Mesenchymal stem cell (in vitro differentiated cells and primary cell): ENCODE measurements at regions not wholly inside any gene's neighbourhood (a gene's known extent, or its start where the extent isn't known, plus 50 kb on each side); places are given as distances from the start of the nearest gene placed in this dataset.
"Not testable (repeated sequence)": the region's sequence is repeated elsewhere in the genome, so short reads cannot be mapped to it uniquely, and the experiment has no call there.

Experiments
- DNase-seq: peaks from one replicate; pipeline ENCODE4 v3.0.0-alpha.2; 2013
- H2AFZ ChIP-seq: one replicate; pipeline ENCODE4 v1.6.1; 2013; ENCODE audit warnings: low read depth, mild to moderate bottlenecking, control low read depth, inconsistent platforms, low read length, moderate library complexity
- H2AK5ac ChIP-seq: 2 replicates; pipeline ENCODE4 v1.6.1; 2013; ENCODE audit warnings: low read length, moderate library complexity, mild to moderate bottlenecking, inconsistent platforms; ENCODE audit not compliant: severe bottlenecking
- H2BK120ac ChIP-seq: one replicate; pipeline ENCODE4 v1.6.1; 2013; ENCODE audit warnings: low read depth, mild to moderate bottlenecking, inconsistent platforms, low read length, moderate library complexity
- H2BK12ac ChIP-seq, 2 experiments: one replicate each; pipeline ENCODE4 v1.6.1; 2013; ENCODE audit warnings: inconsistent platforms in 2 of 2, low read length in 2 of 2, mild to moderate bottlenecking in 2 of 2, moderate library complexity in 2 of 2, control low read depth in 1 of 2
- H2BK15ac ChIP-seq: one replicate; pipeline ENCODE4 v1.6.1; 2013; ENCODE audit warnings: mild to moderate bottlenecking, low read depth, inconsistent platforms; ENCODE audit not compliant: poor library complexity, severe bottlenecking
- H2BK5ac ChIP-seq: 2 replicates; pipeline ENCODE4 v1.6.1; 2013; ENCODE audit warnings: low read depth, mild to moderate bottlenecking, low read length, control low read depth, inconsistent platforms; ENCODE audit not compliant: poor library complexity, severe bottlenecking
- H3K14ac ChIP-seq, 2 experiments: one replicate each; pipeline ENCODE4 v1.6.1; 2013; ENCODE audit warnings: inconsistent platforms in 2 of 2, low read length in 2 of 2, control low read depth in 1 of 2, mild to moderate bottlenecking in 1 of 2, moderate library complexity in 1 of 2
- H3K18ac ChIP-seq, 2 experiments: one replicate each; pipeline ENCODE4 v1.6.1; 2013; ENCODE audit warnings: inconsistent platforms in 2 of 2, low read length in 2 of 2, control low read depth in 1 of 2, low read depth in 1 of 2, mild to moderate bottlenecking in 1 of 2
- H3K23ac ChIP-seq, 2 experiments: one replicate each; pipeline ENCODE4 v1.6.1; 2013; ENCODE audit warnings: inconsistent platforms in 2 of 2, low read length in 2 of 2, mild to moderate bottlenecking in 2 of 2, moderate library complexity in 2 of 2, control low read depth in 1 of 2
- H3K27ac ChIP-seq: 2 replicates; pipeline ENCODE4 v1.5.1; 2013; ENCODE audit warnings: mild to moderate bottlenecking, moderate library complexity, low read length, control low read depth, inconsistent platforms; ENCODE audit not compliant: poor library complexity, severe bottlenecking
- H3K27me3 ChIP-seq, 2 experiments: 2 replicates each; pipeline versions ENCODE4 v1.6.1 to v1.7.0; 2013; ENCODE audit warnings: low read length in 2 of 2, mild to moderate bottlenecking in 2 of 2, moderate library complexity in 2 of 2, control low read depth in 1 of 2, inconsistent platforms in 1 of 2; ENCODE audit not compliant: control insufficient read depth in 1 of 2, insufficient read depth in 1 of 2
- H3K36me3 ChIP-seq, 2 experiments: 2 replicates each; pipeline versions ENCODE4 v1.6.1 to v1.7.0; 2013; ENCODE audit warnings: low read length in 2 of 2, control low read depth in 1 of 2, inconsistent platforms in 1 of 2, low read depth in 1 of 2, mild to moderate bottlenecking in 1 of 2; ENCODE audit not compliant: insufficient read depth in 2 of 2, control insufficient read depth in 1 of 2
- H3K4ac ChIP-seq, 2 experiments: one replicate each; pipeline ENCODE4 v1.6.1; 2013; ENCODE audit warnings: inconsistent platforms in 2 of 2, low read length in 2 of 2, mild to moderate bottlenecking in 2 of 2, moderate library complexity in 2 of 2, control low read depth in 1 of 2, low read depth in 1 of 2
- H3K4me1 ChIP-seq: 2 replicates; pipeline ENCODE4 v1.6.1; 2013; ENCODE audit warnings: low read depth, low read length, control low read depth; ENCODE audit not compliant: control insufficient read depth, insufficient read depth
- H3K4me2 ChIP-seq: 2 replicates; pipeline ENCODE4 v1.6.1; 2013; ENCODE audit warnings: low read length, mild to moderate bottlenecking, inconsistent platforms; ENCODE audit not compliant: poor library complexity, severe bottlenecking
- H3K4me3 ChIP-seq, 2 experiments: 2 replicates each; pipeline versions ENCODE4 v1.5.1 to v1.7.0; 2013; ENCODE audit warnings: low read length in 2 of 2, mild to moderate bottlenecking in 2 of 2, control low read depth in 1 of 2, low read depth in 1 of 2; ENCODE audit not compliant: insufficient read depth in 1 of 2
- H3K79me1 ChIP-seq: replicated peaks from 2 replicates; pipeline ENCODE4 v1.6.1; 2013; ENCODE audit warnings: mild to moderate bottlenecking, control low read depth, low read length, inconsistent platforms; ENCODE audit not compliant: poor library complexity, severe bottlenecking
- H3K9ac ChIP-seq: 2 replicates; pipeline ENCODE4 v1.7.0; 2013; ENCODE audit warnings: mild to moderate bottlenecking, low read length, moderate library complexity
- H3K9me3 ChIP-seq: 2 replicates; pipeline ENCODE4 v1.7.0; 2013; ENCODE audit warnings: mild to moderate bottlenecking, low read length; ENCODE audit not compliant: control insufficient read depth
- H4K8ac ChIP-seq: one replicate; pipeline ENCODE4 v1.6.1; 2013; ENCODE audit warnings: inconsistent platforms, mild to moderate bottlenecking, low read length, moderate library complexity
- H4K91ac ChIP-seq: one replicate; pipeline ENCODE4 v1.6.1; 2013; ENCODE audit warnings: mild to moderate bottlenecking, low read length, inconsistent platforms
- WGBS: methylation state at CpG from one replicate; pipeline ENCODE4 v1.1.7; 2013; ENCODE audit warnings: mixed read lengths; 5-methylcytosine and 5-hydroxymethylcytosine counted together

GRCh38 chr15:20356444-20356910 is 185.1 kb downstream of the GOLGA6L6 start:
- no peak overlapping the region for H4K91ac ChIP-seq
- no peak overlapping the region for H2BK12ac ChIP-seq
- no peak overlapping the region for H3K9ac ChIP-seq
- no peak overlapping the region for H2AK5ac ChIP-seq
- H3K18ac ChIP-seq, result no peak overlapping the region
- no peaks in the 10 kb centered on the region for H3K9me3 ChIP-seq
- no peak overlapping the region for H2AFZ ChIP-seq
- H2BK5ac ChIP-seq, result no peak overlapping the region
- H3K23ac ChIP-seq, result no peak overlapping the region
- no peaks in the 10 kb centered on the region for H3K27me3 ChIP-seq
- no peaks in the 10 kb centered on the region for H3K79me1 ChIP-seq
- H3K27ac ChIP-seq, result no peak overlapping the region
- H3K36me3 ChIP-seq, result no peaks in the 10 kb centered on the region
- H2BK120ac ChIP-seq, result no peak overlapping the region
- H4K8ac ChIP-seq, result no peak overlapping the region
- H3K4me2 ChIP-seq, result peak overlapping the region; percentile 41
- peak; percentile 41 for DNase-seq
- peaks cover 6% of the 10 kb centered on the region for H3K4me1 ChIP-seq
- H3K4me3 ChIP-seq, result no peak overlapping the region
- no peak overlapping the region for H3K14ac ChIP-seq
- no peak overlapping the region for H2BK15ac ChIP-seq
- H3K4ac ChIP-seq, result no peak overlapping the region
- WGBS, result 61% methylated on average over 17 of the region's 17 CpGs

DNA sequence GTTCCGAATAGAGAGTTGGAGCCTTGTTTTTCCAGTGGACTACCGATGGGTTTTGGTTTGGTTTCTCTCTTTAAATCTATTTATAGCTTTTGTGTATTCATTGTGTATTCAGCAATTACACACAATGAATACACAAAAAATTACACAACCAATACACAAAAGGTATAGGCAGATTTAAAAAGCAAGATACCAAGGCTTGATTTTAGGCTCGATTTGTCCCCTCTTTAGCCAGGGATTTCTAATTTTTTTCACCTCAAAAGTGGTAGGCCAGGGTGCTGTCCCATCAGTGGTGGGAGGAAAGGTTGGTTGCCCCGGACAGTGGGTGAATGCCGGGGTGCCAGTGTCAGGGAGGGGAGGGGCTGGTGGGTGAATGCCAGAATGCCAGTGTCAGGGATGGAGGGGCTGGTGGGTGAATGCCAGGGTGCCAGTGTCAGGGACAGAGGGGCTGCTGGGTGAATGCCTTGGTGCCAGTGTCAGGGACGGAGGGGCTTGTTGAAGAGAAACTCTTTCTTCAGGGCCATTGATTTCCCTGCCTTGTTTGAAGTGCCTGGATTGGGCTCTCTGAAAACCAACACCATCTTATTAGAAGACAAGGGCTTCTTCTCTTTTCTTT is 186.2 kb downstream of the GOLGA6L6 start:
- Histone ChIP-seq H2BK5ac (no peak overlapping the region), H3K9me3 (no peaks in the 10 kb centered on the region), H3K18ac (no peak overlapping the region), H3K4me2 (no peak overlapping the region), H3K27me3 (no peaks in the 10 kb centered on the region), H3K4me1 (peaks cover 6% of the 10 kb centered on the region), H2AFZ (no peak overlapping the region), H2BK12ac (no peak overlapping the region), H2BK120ac (no peak overlapping the region), H3K14ac (no peak overlapping the region), H2AK5ac (no peak overlapping the region), H3K23ac (no peak overlapping the region), H4K91ac (no peak overlapping the region), H4K8ac (no peak overlapping the region), H3K9ac (no peak overlapping the region), H3K4ac (no peak overlapping the region), H3K4me3 (no peak overlapping the region), H2BK15ac (no peak overlapping the region), H3K36me3 (no peaks in the 10 kb centered on the region), H3K27ac (no peak overlapping the region), H3K79me1 (no peaks in the 10 kb centered on the region)
- DNase-seq, result no peak
- WGBS, result 82% methylated on average over 4 of the region's 6 CpGs

GRCh38 chr15:20354884-20355223 is 186.7 kb downstream of the GOLGA6L6 start:
- H3K4me3 ChIP-seq, H2AK5ac ChIP-seq, H3K9me3 ChIP-seq, H3K23ac ChIP-seq, H3K4ac ChIP-seq, H3K27me3 ChIP-seq, H3K27ac ChIP-seq, H3K4me1 ChIP-seq, H3K14ac ChIP-seq, H3K36me3 ChIP-seq, H3K4me2 ChIP-seq, H4K91ac ChIP-seq, DNase-seq, H4K8ac ChIP-seq, H2AFZ ChIP-seq, H2BK5ac ChIP-seq, H2BK12ac ChIP-seq, H2BK120ac ChIP-seq, H3K18ac ChIP-seq, H3K79me1 ChIP-seq, H2BK15ac ChIP-seq, H3K9ac ChIP-seq: not testable (repeated sequence)
- 56% methylated on average over 4 of the region's 5 CpGs for WGBS

DNA sequence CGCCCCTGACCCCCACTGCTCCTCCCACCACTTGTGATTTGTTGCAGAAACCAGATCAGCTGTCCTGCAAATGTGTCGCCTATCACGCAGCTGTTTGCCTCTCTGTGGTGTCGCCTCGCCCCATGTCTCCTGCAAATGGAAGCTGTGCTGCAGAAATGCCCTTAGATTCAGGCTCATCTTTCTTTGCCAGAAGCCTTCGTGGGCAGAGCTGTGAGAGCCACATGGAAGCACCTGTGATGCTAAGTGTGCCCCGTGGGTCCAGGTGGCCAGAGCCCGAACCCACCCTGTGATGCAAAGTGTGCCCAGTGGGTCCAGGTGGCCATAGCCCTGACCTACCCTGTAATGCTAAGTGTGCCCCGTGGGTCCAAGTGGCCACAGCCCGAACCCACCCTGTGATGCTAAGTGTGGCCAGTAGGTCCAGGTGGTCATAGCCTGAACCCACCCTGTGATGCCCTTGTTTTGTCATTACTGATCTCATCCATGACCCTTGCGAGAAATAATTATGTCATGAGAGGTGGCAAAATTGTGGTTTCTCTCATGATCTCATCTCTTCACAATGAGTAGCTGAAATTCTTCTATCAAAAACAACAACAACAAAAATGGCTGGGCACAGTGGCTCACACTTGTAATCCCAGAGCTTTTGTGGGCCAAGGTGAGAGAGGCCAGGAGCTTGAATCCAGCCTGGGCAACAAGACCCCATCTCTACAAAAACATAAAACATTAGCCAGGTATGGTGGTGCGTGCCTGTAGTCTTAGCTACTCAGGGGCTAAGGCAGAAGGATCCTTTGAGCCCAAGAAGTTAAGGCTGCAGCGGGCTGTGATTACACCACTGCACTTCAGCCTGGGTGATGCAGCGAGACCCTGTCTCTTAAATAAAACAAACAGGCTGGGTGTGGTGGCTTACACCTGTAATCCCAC is 187.4 kb downstream of the GOLGA6L6 start:
- WGBS, result 67% methylated on average over 14 of the region's 14 CpGs
- H3K23ac ChIP-seq, result no peak overlapping the region

More for the DNA sequence above, 187.4 kb downstream of the GOLGA6L6 start:
- Histone ChIP-seq H2BK5ac (no peak overlapping the region), H3K9ac (no peak overlapping the region), H3K9me3 (no peaks in the 10 kb centered on the region), H3K4me1 (peaks cover 6% of the 10 kb centered on the region), H2AFZ (no peak overlapping the region), H3K79me1 (no peaks in the 10 kb centered on the region), H2BK120ac (no peak overlapping the region), H2BK12ac (no peak overlapping the region), H3K14ac (no peak overlapping the region), H3K27me3 (no peaks in the 10 kb centered on the region), H2AK5ac (no peak overlapping the region), H4K8ac (no peak overlapping the region), H3K4ac (no peak overlapping the region), H4K91ac (no peak overlapping the region), H2BK15ac (no peak overlapping the region), H3K4me3 (no peak overlapping the region), H3K4me2 (no peak overlapping the region), H3K18ac (no peak overlapping the region), H3K36me3 (no peaks in the 10 kb centered on the region), H3K27ac (no peak overlapping the region)
- DNase-seq, result no peak
